ENCODE measurements at regions not wholly inside any gene's neighbourhood (a gene's known extent, or its start where the extent isn't known, plus 50 kb on each side); places are given as distances from the start of the nearest gene placed in this dataset.
"Not testable (repeated sequence)": the region's sequence is repeated elsewhere in the genome, so short reads cannot be mapped to it uniquely, and the experiment has no call there.

DNA sequence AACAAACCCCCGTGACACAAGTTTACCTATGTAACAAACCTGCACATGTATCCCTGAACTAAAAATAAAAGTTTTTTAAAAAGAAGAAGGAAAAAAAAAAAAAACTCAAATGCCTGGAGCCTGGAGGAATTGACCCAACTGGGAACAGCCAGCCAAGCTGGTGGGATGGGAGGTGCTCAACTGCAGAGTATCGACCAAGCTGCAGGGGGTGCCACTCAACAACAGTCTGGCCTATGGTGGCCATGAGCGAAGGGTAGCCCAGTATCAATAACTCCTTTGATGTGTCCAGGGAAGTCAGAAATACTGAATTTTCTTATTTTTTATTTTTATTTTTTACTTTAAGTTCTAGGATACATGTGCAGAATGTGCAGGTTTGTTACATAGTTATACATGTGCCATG lies 310.3 kb upstream of the DLGAP1 start:
- DNase-seq (ENCODE audit: low spot score) = no peak

GRCh38 chr18:4762330-4762729 lies 307.2 kb upstream of the DLGAP1 start:
- DNase-seq (ENCODE audit: low spot score) = no peak

GRCh38 chr18:4758980-4759379 lies 303.9 kb upstream of the DLGAP1 start:
- DNase-seq (ENCODE audit: low spot score) = no peak

- DNase-seq (ENCODE audit: low spot score) = no peak
These were observed 300.7 kb upstream of the DLGAP1 start for GRCh38 chr18:4755848-4756247.

DNA sequence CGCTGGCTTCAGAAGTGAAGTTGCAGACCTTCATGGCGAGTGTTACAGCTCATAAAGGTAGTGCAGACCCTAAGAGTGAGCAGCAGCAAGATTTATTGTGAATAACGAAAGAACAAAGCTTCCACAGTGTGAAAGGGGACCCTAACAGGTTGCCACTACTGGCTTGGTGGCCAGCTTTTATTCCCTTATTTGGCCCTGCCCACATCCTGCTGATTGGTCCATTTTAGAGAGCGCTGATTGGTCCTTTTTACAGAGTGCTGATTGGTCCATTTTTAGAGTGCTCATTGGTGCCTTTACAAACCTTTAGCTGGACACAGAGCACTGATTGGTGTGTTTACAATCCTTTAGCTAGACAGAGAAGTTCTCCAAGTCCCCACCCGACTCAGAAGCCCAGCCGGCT lies 298.0 kb upstream of the DLGAP1 start:
- DNase-seq (ENCODE audit: low spot score) = not testable (repeated sequence)

- no peak for DNase-seq (ENCODE audit: low spot score)
These were observed 296.4 kb upstream of the DLGAP1 start for GRCh38 chr18:4751523-4751922.

- DNase-seq (ENCODE audit: low spot score) = no peak
These were observed 295.6 kb upstream of the DLGAP1 start for GRCh38 chr18:4750393-4751346.

DNA sequence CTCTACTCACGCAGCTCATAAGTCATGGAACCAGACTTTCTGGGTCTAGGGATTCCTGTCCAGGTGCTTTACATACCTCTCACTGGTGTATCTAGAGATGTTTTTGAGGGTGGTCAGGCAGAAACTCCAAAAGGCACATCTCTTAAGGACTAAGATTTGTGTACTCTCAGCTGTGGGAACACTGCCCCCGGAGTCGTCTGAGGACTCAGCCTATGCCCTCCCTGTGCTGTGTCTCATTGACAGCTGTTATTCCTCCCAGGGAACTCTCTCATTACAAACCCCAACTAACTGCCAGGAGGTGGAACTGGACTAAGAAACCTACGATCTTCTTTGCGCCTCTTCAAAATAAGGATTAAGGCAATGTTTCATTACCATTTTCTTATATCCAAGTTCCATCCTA lies 293.9 kb upstream of the DLGAP1 start:
- DNase-seq (ENCODE audit: low spot score) = no peak

- DNase-seq (ENCODE audit: low spot score) = no peak
These were observed 279.8 kb upstream of the DLGAP1 start for GRCh38 chr18:4734903-4735302.

DNA sequence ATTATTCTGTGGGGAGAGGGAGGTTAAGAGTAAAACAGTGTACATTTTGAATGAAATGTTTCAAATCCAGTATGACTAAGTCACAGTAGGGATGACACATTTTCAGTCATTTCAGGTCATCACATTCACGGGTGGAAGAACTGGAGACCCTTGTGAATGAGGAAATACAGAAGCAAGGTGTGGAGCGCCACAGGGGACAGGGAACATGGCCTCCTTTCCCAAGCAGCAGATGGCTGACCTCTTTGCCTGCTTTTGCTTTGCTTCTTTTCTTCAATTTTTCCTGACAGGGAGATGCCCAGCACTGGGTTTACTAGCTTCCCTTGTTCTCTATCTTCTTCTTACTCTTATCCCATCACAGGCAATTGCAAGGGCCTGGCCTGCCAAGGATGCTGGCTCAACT lies 278.9 kb upstream of the DLGAP1 start:
- no peak for DNase-seq (ENCODE audit: low spot score)

DNA sequence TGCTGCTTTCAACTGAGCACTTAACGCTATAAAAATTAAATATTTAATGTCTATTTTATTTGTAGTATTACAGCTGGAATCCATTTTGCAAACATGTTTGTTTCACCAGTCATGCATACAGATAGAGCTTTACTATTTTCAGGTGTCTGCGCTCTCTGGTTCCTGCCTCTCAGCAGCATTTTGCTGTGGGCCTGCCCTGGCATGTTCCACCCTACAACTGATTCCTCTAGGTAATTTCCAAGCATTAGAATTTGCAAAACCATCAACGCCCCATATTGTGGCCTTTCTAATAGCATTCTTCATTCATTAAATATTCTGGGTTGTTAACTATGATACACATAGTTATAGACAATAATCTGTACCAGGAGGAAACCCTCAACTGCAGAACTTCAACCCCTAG lies 266.4 kb upstream of the DLGAP1 start:
- DNase-seq (ENCODE audit: low spot score) = no peak

- DNase-seq (ENCODE audit: low spot score) = no peak
These were observed 265.4 kb upstream of the DLGAP1 start for GRCh38 chr18:4720518-4720917.

GRCh38 chr18:4705894-4706293 lies 250.8 kb upstream of the DLGAP1 start:
- no peak for DNase-seq (ENCODE audit: low spot score)

DNA sequence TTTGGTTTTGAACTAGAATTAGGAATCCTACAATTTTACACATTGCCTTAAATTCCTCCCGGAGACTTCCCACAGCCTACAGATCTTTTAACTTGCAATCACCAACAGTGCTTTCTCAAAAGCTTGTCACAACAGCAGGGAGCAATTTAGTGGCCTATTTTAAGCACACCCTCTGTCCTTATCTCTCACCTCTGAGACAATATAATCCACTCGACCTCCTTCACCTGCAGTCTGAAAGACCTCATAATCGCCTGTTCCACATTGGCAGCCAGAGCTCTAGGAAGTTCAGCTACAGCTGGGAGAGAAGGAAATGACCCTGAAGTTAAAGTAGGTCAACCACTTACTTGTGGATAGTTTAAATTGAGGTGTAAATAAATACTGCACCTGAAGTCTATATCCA lies 249.7 kb upstream of the DLGAP1 start:
- DNase-seq (ENCODE audit: low spot score) = no peak

DNA sequence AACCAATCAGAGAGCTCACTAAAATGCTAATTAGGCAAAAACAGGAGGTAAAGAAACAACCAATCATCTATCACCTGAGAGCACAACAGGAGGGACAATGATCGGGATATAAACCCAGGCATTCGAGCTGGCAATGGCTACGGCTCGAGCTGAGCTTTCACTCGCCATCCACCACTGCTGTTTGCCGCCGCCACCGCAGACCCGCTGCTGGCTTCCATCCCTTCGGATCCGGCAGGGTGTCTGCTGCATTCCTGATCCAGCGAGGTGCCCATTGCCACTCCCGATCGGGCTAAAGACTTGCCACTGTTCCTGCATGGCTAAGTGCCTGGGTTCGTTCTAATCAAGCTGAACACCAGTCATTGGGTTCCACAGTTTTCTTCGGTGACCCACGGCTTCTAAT lies 236.7 kb upstream of the DLGAP1 start:
- DNase-seq (ENCODE audit: low spot score) = no peak

DNA sequence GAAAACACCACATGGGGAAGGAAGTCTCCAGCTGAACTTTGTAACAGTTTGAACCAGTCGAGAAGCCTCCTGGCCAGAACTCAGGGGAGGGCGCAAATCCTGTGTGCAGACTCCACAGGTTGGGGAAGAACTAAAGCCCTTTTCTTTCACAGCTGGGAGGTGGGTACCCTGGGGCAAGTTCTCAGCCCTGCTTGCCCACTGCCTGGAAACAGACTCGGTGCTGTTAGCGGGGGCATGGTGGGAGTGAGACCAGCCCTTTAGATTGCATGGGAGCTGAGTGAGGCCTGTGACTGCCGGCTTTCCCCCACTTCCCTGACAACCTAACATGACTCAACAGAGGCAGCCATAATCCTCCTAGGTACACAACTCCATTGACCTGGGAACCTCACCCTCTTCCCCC lies 223.6 kb upstream of the DLGAP1 start:
- DNase-seq (ENCODE audit: low spot score) = not testable (repeated sequence)

GRCh38 chr18:4677006-4677405 lies 221.9 kb upstream of the DLGAP1 start:
- DNase-seq (ENCODE audit: low spot score) = no peak

- DNase-seq (ENCODE audit: low spot score) = no peak
These were observed 217.1 kb upstream of the DLGAP1 start for GRCh38 chr18:4672162-4672561.

- DNase-seq (ENCODE audit: low spot score) = no peak
These were observed 203.7 kb upstream of the DLGAP1 start for GRCh38 chr18:4658804-4659203.

GRCh38 chr18:4653418-4653817 lies 198.3 kb upstream of the DLGAP1 start:
- DNase-seq (ENCODE audit: low spot score) = no peak

DNA sequence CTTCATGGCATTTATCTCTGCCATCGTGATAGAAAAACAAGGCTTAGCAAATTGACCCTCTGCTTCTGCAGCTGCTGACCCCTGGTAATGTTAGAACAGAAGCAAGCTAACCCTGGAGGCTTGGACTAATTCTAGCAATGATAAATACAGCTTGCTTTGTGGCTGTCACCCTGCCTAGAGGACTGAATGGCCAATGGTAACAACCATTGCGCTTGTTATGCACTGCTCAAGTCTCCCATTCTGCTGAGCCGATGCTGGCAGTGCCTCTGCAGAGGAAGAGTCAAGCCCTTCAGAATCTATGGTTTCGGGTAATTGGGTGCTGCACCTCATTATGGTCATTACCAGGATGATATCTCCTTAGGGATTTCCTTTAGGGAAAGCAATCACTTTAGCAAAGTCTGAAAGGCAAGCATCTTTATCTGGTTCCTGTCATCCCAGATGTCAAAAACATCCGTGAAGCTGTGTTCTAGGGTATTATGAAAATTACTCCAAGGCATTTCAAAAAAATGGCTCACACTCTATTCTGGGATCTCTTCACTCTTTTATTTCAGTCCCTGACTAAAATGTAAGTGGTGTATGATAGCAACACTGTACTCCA lies 186.8 kb upstream of the DLGAP1 start:
- no peak for DNase-seq (ENCODE audit: low spot score)

DNA sequence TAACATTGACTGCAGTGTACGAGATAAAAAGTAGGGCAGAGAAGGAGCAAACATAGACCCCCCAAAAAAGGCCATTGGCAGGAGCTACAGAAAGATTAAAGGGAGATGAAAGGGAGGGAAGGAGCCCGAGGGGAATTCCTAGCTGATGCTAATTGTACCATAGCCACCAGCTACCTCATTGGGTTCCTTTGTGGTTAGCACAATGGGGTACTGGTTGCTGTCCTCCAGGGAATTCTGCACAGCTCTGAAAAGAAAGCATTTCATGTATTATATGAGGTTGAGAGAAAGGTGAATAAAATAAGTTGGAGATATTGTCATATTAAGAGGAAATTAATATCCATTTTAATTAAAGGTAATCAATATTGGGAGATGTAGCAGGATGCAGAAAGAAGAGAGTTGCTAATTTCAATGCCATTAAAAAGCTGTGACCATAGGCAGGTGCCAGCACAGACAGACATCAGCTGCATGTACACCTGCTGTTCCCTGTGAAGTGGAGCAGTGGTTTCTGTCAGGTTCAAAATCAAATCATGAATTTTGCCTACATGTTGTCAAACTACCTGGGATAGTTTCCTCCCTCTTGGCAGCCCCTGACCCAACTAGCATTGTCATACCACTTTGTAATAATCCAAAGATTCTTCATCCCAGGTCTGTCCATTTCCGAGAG lies 185.4 kb upstream of the DLGAP1 start:
- no peak for DNase-seq (ENCODE audit: low spot score)
